Stimulated activated naive CD8-positive, alpha-beta T cell treated with anti-CD3 and anti-CD28 coated beads, Interleukin-15, Interleukin-2, amounts not matched to agents 100 ng/mL and 50 ng/mL, for 24 hours (primary cell): ENCODE measurements at regions not wholly inside any gene's neighbourhood (a gene's known extent, or its start where the extent isn't known, plus 50 kb on each side); places are given as distances from the start of the nearest gene placed in this dataset.

ENCODE experiments used
- H3K27ac Mint-ChIP-seq: one replicate; pipeline ENCODE4 v1.8.0; 2021; ENCODE audit warnings: mild to moderate bottlenecking, mixed read lengths
- H3K27me3 Mint-ChIP-seq: one replicate; pipeline ENCODE4 v1.8.0; 2021; ENCODE audit warnings: mixed read lengths
- H3K36me3 Mint-ChIP-seq: one replicate; pipeline ENCODE4 v1.8.0; 2021; ENCODE audit warnings: low read depth, mixed read lengths
- H3K4me1 Mint-ChIP-seq: one replicate; pipeline ENCODE4 v1.8.0; 2021; ENCODE audit warnings: low read depth, mixed read lengths
- H3K4me3 Mint-ChIP-seq: one replicate; pipeline ENCODE4 v1.8.0; 2021; ENCODE audit warnings: mild to moderate bottlenecking, mixed read lengths
- H3K9me3 Mint-ChIP-seq: one replicate; pipeline ENCODE4 v1.8.0; 2021; ENCODE audit warnings: mixed read lengths

DNA sequence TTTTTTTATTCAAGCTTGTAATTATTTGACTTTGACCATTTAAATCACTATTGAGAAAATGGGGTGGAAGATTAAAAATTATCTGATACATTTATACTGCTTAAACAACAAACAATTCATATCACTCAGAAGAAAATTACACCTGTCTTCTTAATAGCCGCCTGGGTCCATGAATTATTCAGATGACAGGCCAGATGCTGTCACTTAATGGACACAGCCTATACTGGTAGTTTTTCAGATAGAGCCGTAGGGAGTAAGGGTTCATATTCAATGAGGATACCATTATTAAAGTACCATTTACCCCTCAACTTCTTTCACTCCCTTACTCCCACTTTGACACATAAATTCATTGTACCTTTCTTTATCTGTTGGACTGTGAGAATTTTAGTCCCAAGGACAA lies 1193.4 kb upstream of the MAP3K7 start:
- peaks cover 24% of the 10 kb centered on the region for H3K9me3 Mint-ChIP-seq

GRCh38 chr6:91761621-91762020 lies 1174.7 kb upstream of the MAP3K7 start:
- Mint-ChIP-seq H3K36me3 (no peaks in the 10 kb centered on the region), H3K27me3 (no peaks in the 10 kb centered on the region), H3K4me3 (no peak overlapping the region), H3K4me1 (no peaks in the 10 kb centered on the region), H3K27ac (no peak overlapping the region), H3K9me3 (no peaks in the 10 kb centered on the region)

More for the DNA sequence above, 1193.4 kb upstream of the MAP3K7 start:
- Mint-ChIP-seq H3K27me3 (no peaks in the 10 kb centered on the region), H3K4me3 (no peak overlapping the region), H3K4me1 (no peaks in the 10 kb centered on the region), H3K36me3 (no peaks in the 10 kb centered on the region), H3K27ac (no peak overlapping the region)

- H3K36me3 Mint-ChIP-seq, result no peaks in the 10 kb centered on the region
- peaks cover 4% of the 10 kb centered on the region for H3K9me3 Mint-ChIP-seq
- H3K4me1 Mint-ChIP-seq, result no peaks in the 10 kb centered on the region
- H3K27ac Mint-ChIP-seq, result no peak overlapping the region
- H3K4me3 Mint-ChIP-seq, result no peak overlapping the region
- H3K27me3 Mint-ChIP-seq, result no peaks in the 10 kb centered on the region
These were observed 1167.8 kb upstream of the MAP3K7 start for GRCh38 chr6:91754691-91755090.

- peaks cover 4% of the 10 kb centered on the region for H3K9me3 Mint-ChIP-seq
- H3K27me3 Mint-ChIP-seq, result no peaks in the 10 kb centered on the region
- H3K27ac Mint-ChIP-seq, result no peak overlapping the region
- H3K36me3 Mint-ChIP-seq, result no peaks in the 10 kb centered on the region
- H3K4me1 Mint-ChIP-seq, result no peaks in the 10 kb centered on the region
- no peak overlapping the region for H3K4me3 Mint-ChIP-seq
These were observed 1164.7 kb upstream of the MAP3K7 start for GRCh38 chr6:91751526-91751925.

GRCh38 chr6:91744566-91744965 lies 1157.7 kb upstream of the MAP3K7 start:
- H3K36me3 Mint-ChIP-seq, result no peaks in the 10 kb centered on the region
- no peaks in the 10 kb centered on the region for H3K4me1 Mint-ChIP-seq
- H3K4me3 Mint-ChIP-seq, result no peak overlapping the region
- no peak overlapping the region for H3K27ac Mint-ChIP-seq
- no peaks in the 10 kb centered on the region for H3K27me3 Mint-ChIP-seq
- no peaks in the 10 kb centered on the region for H3K9me3 Mint-ChIP-seq

DNA sequence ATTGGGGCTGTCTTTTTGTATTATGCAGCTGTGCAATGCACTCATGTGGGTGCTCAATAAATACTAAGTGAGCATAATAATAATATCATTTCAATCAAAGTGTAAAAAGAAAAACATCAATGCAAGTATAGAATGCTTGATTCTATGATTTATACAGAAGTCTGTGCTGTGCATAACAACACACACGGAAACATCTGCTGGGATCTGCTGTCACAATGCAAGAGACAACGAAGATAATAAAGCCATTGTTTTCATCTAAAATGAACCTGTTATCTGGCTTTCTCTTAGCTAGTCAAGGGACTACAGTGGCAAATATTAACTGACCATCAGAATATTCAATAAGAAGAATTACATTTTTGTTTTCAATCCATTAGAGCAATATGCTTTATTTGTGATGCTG lies 1156.9 kb upstream of the MAP3K7 start:
- no peak overlapping the region for H3K27ac Mint-ChIP-seq
- H3K27me3 Mint-ChIP-seq, result no peaks in the 10 kb centered on the region
- no peak overlapping the region for H3K4me3 Mint-ChIP-seq
- H3K4me1 Mint-ChIP-seq, result no peaks in the 10 kb centered on the region
- H3K36me3 Mint-ChIP-seq, result no peaks in the 10 kb centered on the region
- no peaks in the 10 kb centered on the region for H3K9me3 Mint-ChIP-seq

- H3K4me1 Mint-ChIP-seq, result no peaks in the 10 kb centered on the region
- H3K9me3 Mint-ChIP-seq, result peaks cover 5% of the 10 kb centered on the region
- H3K4me3 Mint-ChIP-seq, result no peak overlapping the region
- no peak overlapping the region for H3K27ac Mint-ChIP-seq
- no peaks in the 10 kb centered on the region for H3K36me3 Mint-ChIP-seq
- no peaks in the 10 kb centered on the region for H3K27me3 Mint-ChIP-seq
These were observed 1145.1 kb upstream of the MAP3K7 start for GRCh38 chr6:91731939-91732338.

- Mint-ChIP-seq H3K4me3 (no peak overlapping the region), H3K36me3 (no peaks in the 10 kb centered on the region), H3K9me3 (peaks cover 7% of the 10 kb centered on the region), H3K4me1 (no peaks in the 10 kb centered on the region), H3K27me3 (no peaks in the 10 kb centered on the region), H3K27ac (no peak overlapping the region)
These were observed 1143.8 kb upstream of the MAP3K7 start for GRCh38 chr6:91730710-91731109.

DNA sequence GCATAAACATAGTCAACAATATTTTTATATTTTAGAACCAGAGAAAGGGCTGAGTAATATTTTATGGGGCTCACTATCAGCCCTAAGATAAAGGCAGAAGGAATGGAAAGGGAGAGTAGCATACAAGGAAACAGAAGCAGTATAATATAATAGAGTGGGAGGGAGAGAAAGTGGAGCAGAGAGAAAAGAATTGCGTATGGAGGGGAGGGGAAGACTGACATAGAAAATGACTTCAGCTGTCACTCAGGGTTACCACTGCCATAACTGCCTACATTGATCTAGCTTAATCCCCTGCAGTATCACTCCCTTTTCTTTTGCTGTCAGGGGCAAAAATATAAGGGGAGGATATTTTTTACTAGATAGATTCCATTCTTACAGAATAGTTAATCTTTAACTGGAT lies 1133.5 kb upstream of the MAP3K7 start:
- no peaks in the 10 kb centered on the region for H3K4me1 Mint-ChIP-seq
- H3K27ac Mint-ChIP-seq, result no peak overlapping the region
- no peaks in the 10 kb centered on the region for H3K27me3 Mint-ChIP-seq
- no peaks in the 10 kb centered on the region for H3K36me3 Mint-ChIP-seq
- H3K4me3 Mint-ChIP-seq, result no peak overlapping the region
- peaks cover 4% of the 10 kb centered on the region for H3K9me3 Mint-ChIP-seq

DNA sequence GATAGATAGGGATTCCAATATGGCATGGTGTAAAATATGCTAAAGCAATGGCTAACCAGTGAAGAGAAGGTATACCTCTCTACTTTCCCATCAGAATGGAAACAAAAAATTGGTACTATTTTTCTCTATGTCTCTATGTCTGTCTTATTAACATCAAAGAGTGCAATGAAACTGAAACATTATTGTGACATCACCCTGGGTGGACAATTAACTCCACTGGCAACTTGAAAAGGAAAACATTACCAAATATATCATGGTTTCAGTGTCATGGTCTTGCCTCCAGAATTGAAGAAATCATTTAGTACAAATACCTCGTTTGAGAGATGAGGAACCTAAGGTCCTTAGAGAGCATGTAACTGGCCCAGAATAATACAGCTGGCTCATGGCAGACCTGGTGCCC lies 1132.5 kb upstream of the MAP3K7 start:
- no peak overlapping the region for H3K4me3 Mint-ChIP-seq
- no peak overlapping the region for H3K27ac Mint-ChIP-seq
- H3K36me3 Mint-ChIP-seq, result no peaks in the 10 kb centered on the region
- H3K4me1 Mint-ChIP-seq, result no peaks in the 10 kb centered on the region
- H3K27me3 Mint-ChIP-seq, result no peaks in the 10 kb centered on the region
- peaks cover 4% of the 10 kb centered on the region for H3K9me3 Mint-ChIP-seq

GRCh38 chr6:91718198-91718597 lies 1131.3 kb upstream of the MAP3K7 start:
- H3K4me3 Mint-ChIP-seq, result no peak overlapping the region
- no peaks in the 10 kb centered on the region for H3K4me1 Mint-ChIP-seq
- H3K27ac Mint-ChIP-seq, result no peak overlapping the region
- H3K27me3 Mint-ChIP-seq, result no peaks in the 10 kb centered on the region
- no peaks in the 10 kb centered on the region for H3K36me3 Mint-ChIP-seq
- H3K9me3 Mint-ChIP-seq, result peaks cover 4% of the 10 kb centered on the region

- no peaks in the 10 kb centered on the region for H3K27me3 Mint-ChIP-seq
- H3K27ac Mint-ChIP-seq, result no peak overlapping the region
- H3K4me3 Mint-ChIP-seq, result no peak overlapping the region
- peaks cover 4% of the 10 kb centered on the region for H3K9me3 Mint-ChIP-seq
- no peaks in the 10 kb centered on the region for H3K36me3 Mint-ChIP-seq
- no peaks in the 10 kb centered on the region for H3K4me1 Mint-ChIP-seq
These were observed 1130.2 kb upstream of the MAP3K7 start for GRCh38 chr6:91717094-91717493.

DNA sequence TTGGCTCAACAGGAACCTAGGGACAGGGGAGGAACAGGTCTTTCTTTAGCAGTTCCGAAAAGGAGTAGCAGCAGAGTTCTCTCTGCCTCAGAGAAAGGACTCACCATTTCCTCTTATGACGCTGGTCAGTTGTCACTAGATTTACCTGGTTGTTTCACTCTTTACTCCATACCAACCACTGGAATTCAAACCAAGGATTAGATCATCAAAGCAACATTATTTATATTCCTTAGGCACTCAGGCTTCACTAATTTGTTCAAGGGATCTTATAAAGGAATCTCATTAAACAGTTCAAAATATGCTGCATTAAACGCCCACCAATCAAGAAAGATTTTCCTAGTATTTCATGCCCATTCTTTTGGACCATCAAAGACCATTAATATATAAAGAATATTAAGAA lies 1129.5 kb upstream of the MAP3K7 start:
- H3K9me3 Mint-ChIP-seq, result peaks cover 4% of the 10 kb centered on the region
- H3K4me1 Mint-ChIP-seq, result no peaks in the 10 kb centered on the region
- no peaks in the 10 kb centered on the region for H3K36me3 Mint-ChIP-seq
- no peaks in the 10 kb centered on the region for H3K27me3 Mint-ChIP-seq
- no peak overlapping the region for H3K27ac Mint-ChIP-seq
- no peak overlapping the region for H3K4me3 Mint-ChIP-seq

GRCh38 chr6:91715171-91715805 lies 1128.4 kb upstream of the MAP3K7 start:
- Mint-ChIP-seq H3K9me3 (peaks cover 4% of the 10 kb centered on the region), H3K27ac (no peak overlapping the region), H3K27me3 (no peaks in the 10 kb centered on the region), H3K36me3 (no peaks in the 10 kb centered on the region), H3K4me3 (no peak overlapping the region), H3K4me1 (no peaks in the 10 kb centered on the region)

GRCh38 chr6:91713911-91714310 lies 1127.0 kb upstream of the MAP3K7 start:
- Mint-ChIP-seq H3K4me1 (no peaks in the 10 kb centered on the region), H3K36me3 (no peaks in the 10 kb centered on the region), H3K4me3 (no peak overlapping the region), H3K27ac (no peak overlapping the region), H3K9me3 (peaks cover 4% of the 10 kb centered on the region), H3K27me3 (no peaks in the 10 kb centered on the region)

DNA sequence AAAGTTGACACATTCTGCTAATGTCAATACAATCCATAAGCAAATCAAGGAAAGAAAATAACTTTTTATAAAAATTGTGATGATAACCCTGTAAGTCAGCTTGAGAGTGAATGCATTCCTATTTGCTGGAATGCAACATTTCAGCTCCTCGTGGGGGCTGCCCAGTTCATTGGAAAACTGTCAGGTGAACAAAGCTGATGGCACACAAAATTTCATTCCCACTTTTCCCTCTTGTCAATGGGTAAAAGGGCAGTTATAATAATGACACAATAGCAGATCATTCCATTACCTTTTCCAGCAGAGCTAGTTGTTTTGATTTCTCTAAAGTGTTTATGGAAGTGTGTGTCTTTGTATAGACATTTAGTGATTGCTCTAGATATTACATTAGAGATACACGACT lies 1124.6 kb upstream of the MAP3K7 start:
- Mint-ChIP-seq H3K9me3 (no peaks in the 10 kb centered on the region), H3K36me3 (no peaks in the 10 kb centered on the region), H3K27ac (no peak overlapping the region), H3K4me1 (no peaks in the 10 kb centered on the region), H3K27me3 (no peaks in the 10 kb centered on the region), H3K4me3 (no peak overlapping the region)
